Endothelial cell of umbilical vein (primary cell): ENCODE measurements at regions not wholly inside any gene's neighbourhood (a gene's known extent, or its start where the extent isn't known, plus 50 kb on each side); places are given as distances from the start of the nearest gene placed in this dataset.

Experiments
- BruUV-seq: library from RNA; stranded (reverse); fragments of 400-500 nt; replicated peaks from 2 replicates; lab custom pipeline; 2021; lab: Mats Ljungman, UMichigan
- CTCF ChIA-PET: fragments of 300-600, 350-600 bp; sonication (Branson Sonifier 250); formaldehyde crosslinking; loops from one replicate; lab custom pipeline; 2021; ENCODE audit warnings: antibody characterized with exemption, inconsistent platforms; lab: Charles Lee
- POLR2A ChIA-PET: fragments of 300-600, 350-600 bp; sonication (Branson Sonifier 250); formaldehyde crosslinking; loops from one replicate; lab custom pipeline; 2021; ENCODE audit warnings: antibody characterized with exemption, inconsistent platforms; lab: Charles Lee
- DNase-seq: peaks from one replicate; pipeline ENCODE4 v3.0.0-alpha.2; 2011; ENCODE audit warnings: low read depth, low spot score
- FAIRE-seq: peaks from 2 replicates; lab custom pipeline; 2011; peaks lifted over from hg19 to GRCh38; lab: Jason Lieb, UNC
- H2AFZ ChIP-seq: 2 replicates; pipeline ENCODE4 v1.6.0; 2012; ENCODE audit warnings: low read depth, low read length, control low read depth, inconsistent platforms
- H3K27ac ChIP-seq: 2 replicates; pipeline ENCODE4 v1.5.1; 2011; ENCODE audit warnings: low read depth, mild to moderate bottlenecking, control low read depth, low read length, moderate library complexity; ENCODE audit not compliant: insufficient read depth
- H3K27me3 ChIP-seq, 2 experiments: 2 replicates each; pipeline versions ENCODE4 v1.6.0 to v1.6.1; 2011; ENCODE audit warnings: low read length in 2 of 2, mixed read lengths in 1 of 2; ENCODE audit not compliant: control insufficient read depth in 2 of 2, insufficient read depth in 2 of 2
- H3K36me3 ChIP-seq, 2 experiments: 2 replicates in 1 of 2; 3 replicates in 1 of 2; pipeline ENCODE4 v1.5.1; 2011; ENCODE audit warnings: low read length in 2 of 2, mild to moderate bottlenecking in 1 of 2, moderate library complexity in 1 of 2; ENCODE audit not compliant: control insufficient read depth in 2 of 2, insufficient read depth in 2 of 2; ENCODE audit errors: extremely low read depth in 1 of 2
- H3K4me1 ChIP-seq: 3 replicates; pipeline ENCODE4 v1.5.1; 2011; ENCODE audit warnings: mild to moderate bottlenecking, low read length; ENCODE audit not compliant: control insufficient read depth, insufficient read depth; ENCODE audit errors: extremely low read depth
- H3K4me2 ChIP-seq: 2 replicates; pipeline ENCODE4 v1.6.1; 2011; ENCODE audit warnings: low read length, control low read depth, mixed read lengths; ENCODE audit not compliant: insufficient read depth
- H3K4me3 ChIP-seq, 3 experiments: fragments of 200-600 bp in 1 of 3; sonication (generic), shearing (Covaris generic) in 1 of 3; replicated peaks in 1 of 3; 2 replicates each; pipeline ENCODE4 v1.5.1; 2011 to 2016; ENCODE audit warnings: control low read depth in 3 of 3, low read length in 3 of 3, mild to moderate bottlenecking in 2 of 3, inconsistent platforms in 1 of 3, low read depth in 1 of 3, moderate library complexity in 1 of 3; ENCODE audit not compliant: insufficient read depth in 1 of 3
- H3K79me2 ChIP-seq: 2 replicates; pipeline ENCODE4 v1.6.0; 2012; ENCODE audit warnings: low read length, inconsistent platforms; ENCODE audit not compliant: control insufficient read depth, insufficient read depth
- H3K9ac ChIP-seq: replicated peaks from 2 replicates; pipeline ENCODE3; 2011; ENCODE audit warnings: low read length, control low read depth; ENCODE audit not compliant: insufficient read depth; ENCODE audit errors: extremely low read depth
- H3K9me1 ChIP-seq: replicated peaks from 3 replicates; pipeline ENCODE4 v1.6.0; 2011; ENCODE audit warnings: mild to moderate bottlenecking, low read length; ENCODE audit not compliant: control insufficient read depth, insufficient read depth; ENCODE audit errors: extremely low read depth
- H3K9me3 ChIP-seq: replicated peaks from 2 replicates; pipeline ENCODE4 v1.5.1; 2012; ENCODE audit warnings: low read length, inconsistent platforms; ENCODE audit not compliant: control insufficient read depth, insufficient read depth
- H4K20me1 ChIP-seq: replicated peaks from 2 replicates; pipeline ENCODE3; 2011; ENCODE audit warnings: mild to moderate bottlenecking, low read length; ENCODE audit not compliant: control insufficient read depth, insufficient read depth; ENCODE audit errors: extremely low read depth
- CTCF ChIP-seq, 2 donors: IDR thresholded peaks; 1 replicate in 1 of 2; 2 replicates in 1 of 2; pipeline ENCODE4 v1.5.1; 2011; ENCODE audit warnings: low read length in 2 of 2, mild to moderate bottlenecking in 2 of 2, moderate library complexity in 2 of 2, control low read depth in 1 of 2, inconsistent platforms in 1 of 2, low read depth in 1 of 2; ENCODE audit not compliant: insufficient read depth in 1 of 2; ENCODE audit errors: extremely low read depth in 1 of 2
- EZH2 ChIP-seq: IDR thresholded peaks from 2 replicates; pipeline ENCODE4 v1.6.1; 2012; ENCODE audit warnings: borderline replicate concordance, low read depth, mild to moderate bottlenecking, moderate library complexity, low read length, inconsistent platforms; ENCODE audit not compliant: severe bottlenecking
- FOS ChIP-seq: IDR thresholded peaks from 2 replicates; pipeline ENCODE4 v1.6.1; 2011; ENCODE audit warnings: mild to moderate bottlenecking, low read length, moderate library complexity, borderline replicate concordance; ENCODE audit not compliant: insufficient read depth
- GATA2 ChIP-seq: IDR thresholded peaks from 2 replicates; pipeline ENCODE4 v1.7.0; 2011; ENCODE audit warnings: low read depth, mild to moderate bottlenecking, moderate library complexity, mixed read lengths, low read length; ENCODE audit not compliant: insufficient read length, insufficient read depth
- JUN ChIP-seq: IDR thresholded peaks from 2 replicates; pipeline ENCODE4 v1.6.1; 2011; ENCODE audit warnings: borderline replicate concordance, low read depth; ENCODE audit not compliant: insufficient read length, insufficient read depth
- MAX ChIP-seq: IDR thresholded peaks from 2 replicates; pipeline ENCODE4 v1.6.1; 2011; ENCODE audit not compliant: insufficient read depth, insufficient read length
- MYC ChIP-seq: IDR thresholded peaks from one replicate; pipeline ENCODE4 v1.6.1; 2011; ENCODE audit warnings: mild to moderate bottlenecking, low read depth, low read length
- POLR2A ChIP-seq: IDR thresholded peaks from 2 replicates; pipeline ENCODE4 v1.6.1; 2012; ENCODE audit warnings: low read depth, mild to moderate bottlenecking, control low read depth, low read length
- POLR2AphosphoS5 ChIP-seq: IDR thresholded peaks from 2 replicates; pipeline ENCODE4 v1.6.1; 2012; ENCODE audit warnings: low read depth, mild to moderate bottlenecking, control low read depth, low read length, moderate library complexity; ENCODE audit not compliant: insufficient read depth
- dilution Hi-C: fragments of 300-500 bp; cut with MboI; formaldehyde crosslinking; loops from one replicate; pipeline ENCODE4 v1.15.0; 2019; ENCODE audit warnings: low sequenced_read_pairs; ENCODE audit not compliant: extremely low pct_ligation_motif_present
- intact Hi-C: fragments of 100-400 bp; cut with micrococcal nuclease; formaldehyde crosslinking; loops from one replicate; pipeline ENCODE4 v1.10.0; 2022

GRCh38 chr2:220814441-220814840 lies 757.7 kb downstream of the EPHA4 start:
- Histone ChIP-seq H2AFZ (no peak overlapping the region), H3K9me3 (no peaks in the 10 kb centered on the region), H3K27ac (no peak overlapping the region), H3K9me1 (no peaks in the 10 kb centered on the region), H3K4me1 (no peaks in the 10 kb centered on the region), H3K9ac (no peak overlapping the region), H4K20me1 (no peaks in the 10 kb centered on the region), H3K36me3 (no peaks in the 10 kb centered on the region), H3K27me3 (no peaks in the 10 kb centered on the region), H3K4me2 (no peak overlapping the region), H3K79me2 (no peaks in the 10 kb centered on the region), H3K4me3 (no peak overlapping the region)
- no TSS peak for BruUV-seq
- ChIA-PET CTCF (no interaction called here), POLR2A (no interaction called here)
- TF ChIP-seq POLR2A: no peak
- TF ChIP-seq JUN: no peak
- TF ChIP-seq MAX: no peak
- TF ChIP-seq FOS: no peak
- no peak for TF ChIP-seq GATA2
- TF ChIP-seq CTCF (IDR thresholded peaks at IDR 0.05; ENCODE audit: extremely low read depth in 1 of 2, insufficient read depth in 1 of 2, low read depth in 1 of 2, low read length in 2 of 2): no peak
- no peak for FAIRE-seq
- intact Hi-C loops: no loop called here
- dilution Hi-C loops: no loop called here
- DNase-seq: no peak

GRCh38 chr2:220815698-220816097 lies 756.4 kb downstream of the EPHA4 start:
- FAIRE-seq: no peak
- H3K9ac ChIP-seq: no peak overlapping the region
- H3K4me1 ChIP-seq: no peaks in the 10 kb centered on the region
- no peaks in the 10 kb centered on the region for H3K79me2 ChIP-seq
- H4K20me1 ChIP-seq: no peaks in the 10 kb centered on the region
- H3K9me1 ChIP-seq: no peaks in the 10 kb centered on the region
- no peaks in the 10 kb centered on the region for H3K36me3 ChIP-seq
- no peak for TF ChIP-seq GATA2
- no peak for TF ChIP-seq POLR2AphosphoS5
- no peak for TF ChIP-seq MYC
- no peak for TF ChIP-seq EZH2
- no peak for TF ChIP-seq JUN
- TF ChIP-seq CTCF (IDR thresholded peaks at IDR 0.05; ENCODE audit: extremely low read depth in 1 of 2, insufficient read depth in 1 of 2, low read depth in 1 of 2, low read length in 2 of 2): no peak
- no peak for TF ChIP-seq FOS
- no peak for TF ChIP-seq POLR2A
- no peak for TF ChIP-seq MAX
- intact Hi-C loops (no loop called here), dilution Hi-C loops (no loop called here)
- no peaks in the 10 kb centered on the region for H3K9me3 ChIP-seq
- CTCF ChIA-PET: no interaction called here
- no peak overlapping the region for H3K27ac ChIP-seq
- no peak for DNase-seq
- H2AFZ ChIP-seq: no peak overlapping the region
- POLR2A ChIA-PET: no interaction called here
- no peak overlapping the region for H3K4me3 ChIP-seq
- no TSS peak for BruUV-seq
- no peak overlapping the region for H3K4me2 ChIP-seq
- no peaks in the 10 kb centered on the region for H3K27me3 ChIP-seq
